ENCODE measurements at regions not wholly inside any gene's neighbourhood (a gene's known extent, or its start where the extent isn't known, plus 50 kb on each side); places are given as distances from the start of the nearest gene placed in this dataset.

DNA sequence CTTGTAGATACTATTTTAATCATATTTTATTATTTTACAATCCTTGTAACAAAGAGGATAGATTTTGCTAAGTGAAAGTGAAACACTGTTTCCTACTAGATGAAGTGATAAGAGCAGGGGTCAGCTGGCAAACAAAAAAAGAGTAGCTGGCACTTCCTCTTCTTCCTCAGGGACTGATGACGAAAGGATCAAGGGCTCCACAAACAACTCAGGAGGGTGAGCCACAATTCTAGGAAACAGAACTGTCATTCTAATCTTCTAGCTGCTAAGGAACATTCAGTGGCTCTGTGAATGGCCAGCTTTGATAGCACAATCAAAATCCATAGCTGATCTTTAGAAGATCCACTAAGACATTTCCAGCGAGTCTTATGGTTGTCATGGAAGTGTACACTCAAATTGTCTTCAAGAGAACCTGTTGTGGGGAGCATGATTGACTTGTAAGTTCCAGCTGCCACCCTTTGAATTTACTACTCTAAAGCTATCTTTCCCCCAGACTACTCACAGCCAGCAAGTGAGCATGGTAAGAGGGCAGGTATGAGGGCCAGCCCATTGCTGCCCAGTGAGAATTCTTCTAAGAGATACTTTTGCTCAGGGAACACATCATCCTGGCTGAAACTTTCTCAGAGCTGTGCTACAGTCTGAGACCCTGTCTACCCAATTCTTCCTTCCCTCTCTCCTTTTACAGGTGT lies 275.7 kb upstream of the RASGEF1B start:
- no peak for DNase-seq (ENCODE audit: low spot score in 2 of 2, unreplicated experiment in 2 of 2)
- H3K27me3 Mint-ChIP-seq (ENCODE audit: low read depth) = peaks cover 1% of the 10 kb centered on the region
- peaks cover 8% of the 10 kb centered on the region for H3K4me1 Mint-ChIP-seq
- H3K4me3 Mint-ChIP-seq = no peak overlapping the region
- TF ChIP-seq, protein P1, sequence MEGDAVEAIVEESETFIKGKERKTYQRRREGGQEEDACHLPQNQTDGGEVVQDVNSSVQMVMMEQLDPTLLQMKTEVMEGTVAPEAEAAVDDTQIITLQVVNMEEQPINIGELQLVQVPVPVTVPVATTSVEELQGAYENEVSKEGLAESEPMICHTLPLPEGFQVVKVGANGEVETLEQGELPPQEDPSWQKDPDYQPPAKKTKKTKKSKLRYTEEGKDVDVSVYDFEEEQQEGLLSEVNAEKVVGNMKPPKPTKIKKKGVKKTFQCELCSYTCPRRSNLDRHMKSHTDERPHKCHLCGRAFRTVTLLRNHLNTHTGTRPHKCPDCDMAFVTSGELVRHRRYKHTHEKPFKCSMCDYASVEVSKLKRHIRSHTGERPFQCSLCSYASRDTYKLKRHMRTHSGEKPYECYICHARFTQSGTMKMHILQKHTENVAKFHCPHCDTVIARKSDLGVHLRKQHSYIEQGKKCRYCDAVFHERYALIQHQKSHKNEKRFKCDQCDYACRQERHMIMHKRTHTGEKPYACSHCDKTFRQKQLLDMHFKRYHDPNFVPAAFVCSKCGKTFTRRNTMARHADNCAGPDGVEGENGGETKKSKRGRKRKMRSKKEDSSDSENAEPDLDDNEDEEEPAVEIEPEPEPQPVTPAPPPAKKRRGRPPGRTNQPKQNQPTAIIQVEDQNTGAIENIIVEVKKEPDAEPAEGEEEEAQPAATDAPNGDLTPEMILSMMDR (IDR thresholded peaks at IDR 0.05; ENCODE audit: unreplicated experiment) = no peak
- H3K36me3 Mint-ChIP-seq = no peaks in the 10 kb centered on the region
- no peak overlapping the region for H3K27ac Mint-ChIP-seq
- no peaks in the 10 kb centered on the region for H3K9me3 Mint-ChIP-seq

DNA sequence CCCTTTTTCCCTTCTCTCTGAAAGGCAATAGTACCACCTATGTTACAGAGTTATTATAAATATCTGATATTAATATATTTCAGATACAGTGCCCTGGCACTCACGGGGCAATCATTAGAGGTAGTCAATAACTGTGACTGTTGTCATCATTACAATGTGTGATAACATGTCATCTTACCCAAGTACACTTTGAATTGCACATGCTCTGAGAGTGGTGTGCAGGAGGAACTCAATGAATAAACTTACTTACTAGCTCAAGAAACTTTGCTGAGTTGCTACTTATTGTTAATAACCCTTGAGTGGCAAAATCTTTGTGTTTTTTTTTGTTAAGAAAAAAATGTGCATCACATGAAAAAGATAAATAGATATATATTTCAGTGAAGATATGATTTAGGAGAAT lies 275.1 kb upstream of the RASGEF1B start:
- no peak for DNase-seq (ENCODE audit: low spot score in 2 of 2, unreplicated experiment in 2 of 2)
- TF ChIP-seq, protein P1 (IDR thresholded peaks at IDR 0.05; ENCODE audit: unreplicated experiment) = no peak
- Mint-ChIP-seq H3K27ac (no peak overlapping the region), H3K4me1 (peaks cover 8% of the 10 kb centered on the region), H3K4me3 (no peak overlapping the region), H3K9me3 (no peaks in the 10 kb centered on the region), H3K36me3 (no peaks in the 10 kb centered on the region), H3K27me3 (ENCODE audit: low read depth) (peaks cover 1% of the 10 kb centered on the region)

DNA sequence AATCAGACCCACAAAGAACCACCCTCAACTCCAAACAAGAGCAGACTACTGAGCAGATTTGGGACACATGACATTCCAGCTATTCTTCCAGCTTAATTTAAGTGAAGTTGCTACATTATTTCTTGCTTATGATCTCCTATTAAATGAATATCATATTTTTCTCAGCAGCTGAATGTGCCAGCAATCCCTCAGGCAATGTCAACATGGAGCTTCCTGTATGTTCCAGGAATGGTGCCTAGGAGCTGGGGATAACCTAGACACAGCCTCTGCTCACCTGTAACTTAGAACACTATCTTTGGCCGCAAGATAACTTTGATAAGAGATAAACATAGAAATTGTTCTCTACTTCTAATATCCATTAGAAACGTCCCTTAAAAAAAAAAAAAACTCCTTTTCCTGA lies 274.4 kb upstream of the RASGEF1B start:
- TF ChIP-seq, protein P1 (IDR thresholded peaks at IDR 0.05; ENCODE audit: unreplicated experiment) = no peak
- Mint-ChIP-seq H3K27me3 (ENCODE audit: low read depth) (peaks cover 1% of the 10 kb centered on the region), H3K4me1 (peaks cover 9% of the 10 kb centered on the region), H3K9me3 (no peaks in the 10 kb centered on the region), H3K36me3 (no peaks in the 10 kb centered on the region), H3K4me3 (no peak overlapping the region), H3K27ac (no peak overlapping the region)
- DNase-seq (ENCODE audit: low spot score in 2 of 2, unreplicated experiment in 2 of 2) = no peak

DNA sequence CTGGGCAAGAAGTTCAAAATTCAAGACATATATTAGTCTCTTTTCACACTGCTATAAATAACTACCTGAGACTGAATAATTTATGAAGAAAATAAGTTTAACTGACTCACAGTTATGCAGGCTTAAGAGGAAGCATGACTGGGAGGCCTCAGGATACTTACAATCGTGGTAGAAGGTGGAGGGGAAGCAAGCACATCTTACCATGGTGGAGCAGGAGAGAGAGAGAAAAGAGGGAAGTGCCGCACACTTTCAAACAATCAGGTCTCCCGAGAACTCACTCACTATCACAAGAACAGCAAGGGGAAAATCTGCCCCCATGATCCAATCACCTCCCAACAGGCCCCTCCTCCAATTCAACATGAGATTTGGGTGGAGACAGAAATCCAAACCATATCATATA lies 273.3 kb upstream of the RASGEF1B start:
- H3K4me3 Mint-ChIP-seq = no peak overlapping the region
- no peak for DNase-seq (ENCODE audit: low spot score in 2 of 2, unreplicated experiment in 2 of 2)
- H3K4me1 Mint-ChIP-seq = peaks cover 15% of the 10 kb centered on the region
- peaks cover 1% of the 10 kb centered on the region for H3K27me3 Mint-ChIP-seq (ENCODE audit: low read depth)
- no peaks in the 10 kb centered on the region for H3K9me3 Mint-ChIP-seq
- TF ChIP-seq, protein P1 (IDR thresholded peaks at IDR 0.05; ENCODE audit: unreplicated experiment) = no peak
- no peaks in the 10 kb centered on the region for H3K36me3 Mint-ChIP-seq
- no peak overlapping the region for H3K27ac Mint-ChIP-seq

DNA sequence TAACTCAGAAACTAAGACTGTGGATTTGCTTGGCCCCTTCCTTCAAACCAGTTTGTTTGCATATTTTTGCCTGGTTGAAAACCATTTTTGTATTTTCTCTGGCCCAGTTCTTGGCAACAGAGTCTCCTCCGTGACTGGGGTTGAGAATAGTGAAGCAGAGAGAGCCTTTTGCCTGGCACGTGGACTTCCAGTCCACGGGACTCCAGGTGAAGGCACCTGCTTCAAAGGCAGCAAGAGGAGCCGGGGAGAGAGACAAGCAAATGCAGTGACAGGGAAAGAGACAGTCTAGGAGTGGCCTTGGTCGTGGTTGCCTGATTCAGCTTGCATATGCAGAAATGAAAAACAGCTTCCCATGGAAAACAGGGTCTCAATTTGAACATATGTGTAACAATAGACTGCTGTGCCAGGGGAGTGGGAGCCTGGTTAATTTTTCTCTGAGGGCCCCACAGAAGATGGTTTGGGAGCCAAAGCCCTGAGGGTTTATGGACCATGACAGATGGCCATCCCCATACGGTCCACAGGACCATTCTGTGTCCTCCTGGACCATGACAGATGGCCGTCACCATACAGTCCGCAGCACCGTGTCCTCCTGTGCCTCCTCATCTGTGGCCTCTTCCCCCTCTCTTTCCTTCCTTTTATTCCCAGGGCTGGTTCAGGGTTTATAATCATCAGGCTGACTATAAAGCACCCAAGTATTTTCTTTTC lies 272.2 kb upstream of the RASGEF1B start:
- H3K27ac Mint-ChIP-seq = no peak overlapping the region
- DNase-seq (ENCODE audit: low spot score in 2 of 2, unreplicated experiment in 2 of 2) = no peak
- H3K4me3 Mint-ChIP-seq = no peak overlapping the region
- H3K4me1 Mint-ChIP-seq = peaks cover 15% of the 10 kb centered on the region
- H3K36me3 Mint-ChIP-seq = no peaks in the 10 kb centered on the region
- H3K27me3 Mint-ChIP-seq (ENCODE audit: low read depth) = peaks cover 1% of the 10 kb centered on the region
- TF ChIP-seq, protein P1 (IDR thresholded peaks at IDR 0.05; ENCODE audit: unreplicated experiment) = no peak
- no peaks in the 10 kb centered on the region for H3K9me3 Mint-ChIP-seq
